GM12878 (cell line): ENCODE measurements at regions not wholly inside any gene's neighbourhood (a gene's known extent, or its start where the extent isn't known, plus 50 kb on each side); places are given as distances from the start of the nearest gene placed in this dataset.
"Not testable (repeated sequence)": the region's sequence is repeated elsewhere in the genome, so short reads cannot be mapped to it uniquely, and the experiment has no call there.

ENCODE experiments used
- CREM ChIP-seq: IDR thresholded peaks from 2 replicates; pipeline ENCODE4 v1.6.1; 2014; ENCODE audit warnings: antibody characterized with exemption, low read depth
- CTCF ChIP-seq, 3 experiments: IDR thresholded peaks in 2 of 3; conservative IDR thresholded peaks in 1 of 3; 2 replicates each; pipeline ENCODE4 v1.5.1; 2011; ENCODE audit warnings: low read depth in 3 of 3, low read length in 3 of 3, mild to moderate bottlenecking in 3 of 3, control low read depth in 2 of 3, moderate library complexity in 2 of 3, inconsistent platforms in 1 of 3, mixed read lengths in 1 of 3; ENCODE audit not compliant: control insufficient read depth in 2 of 3, insufficient read depth in 1 of 3; ENCODE audit errors: extremely low read depth in 1 of 3
- ELK1 ChIP-seq: IDR thresholded peaks from 2 replicates; pipeline ENCODE4 v1.6.1; 2012; ENCODE audit warnings: low read depth, low read length, improper control_type of control experiment
- EZH2 ChIP-seq: IDR thresholded peaks from 2 replicates; pipeline ENCODE4 v1.6.1; 2012; ENCODE audit warnings: low read depth, mild to moderate bottlenecking, control low read depth, inconsistent platforms, low read length, borderline replicate concordance; ENCODE audit not compliant: control insufficient read depth
- FOXK2 ChIP-seq: fragments of 450-650 bp; IDR thresholded peaks from 2 replicates; pipeline ENCODE4 v1.6.1; 2017; ENCODE audit warnings: mild to moderate bottlenecking, moderate library complexity
- FOXM1 ChIP-seq: IDR thresholded peaks from 2 replicates; pipeline ENCODE4 v1.6.1; 2012; ENCODE audit warnings: low read depth, mild to moderate bottlenecking, inconsistent platforms, low read length, moderate library complexity
- JUND ChIP-seq: IDR thresholded peaks from 2 replicates; pipeline ENCODE4 v1.6.1; 2012; ENCODE audit warnings: low read depth, mild to moderate bottlenecking, low read length, improper control_type of control experiment, moderate library complexity
- MAX ChIP-seq: IDR thresholded peaks from 2 replicates; pipeline ENCODE4 v1.6.1; 2012; ENCODE audit warnings: low read depth, low read length, improper control_type of control experiment
- PBX3 ChIP-seq: IDR thresholded peaks from 2 replicates; pipeline ENCODE4 v1.6.1; 2011; ENCODE audit warnings: mild to moderate bottlenecking, low read depth, low read length, moderate library complexity; ENCODE audit not compliant: insufficient replicate concordance
- RAD21 ChIP-seq: IDR thresholded peaks from 2 replicates; pipeline ENCODE4 v1.6.1; 2011; ENCODE audit warnings: mild to moderate bottlenecking, low read depth, low read length, moderate library complexity; ENCODE audit not compliant: insufficient read depth
- SIN3A ChIP-seq: IDR thresholded peaks from 2 replicates; pipeline ENCODE4 v1.6.1; 2012; ENCODE audit warnings: low read depth, low read length, improper control_type of control experiment
- SUZ12 ChIP-seq: fragments of 200-600 bp; sonication (generic); IDR thresholded peaks from one replicate; pipeline ENCODE4 v1.6.1; 2018; ENCODE audit warnings: antibody characterized with exemption, mild to moderate bottlenecking; ENCODE audit not compliant: unreplicated experiment
- TAF1 ChIP-seq: IDR thresholded peaks from 2 replicates; pipeline ENCODE4 v1.6.1; 2011; ENCODE audit warnings: mild to moderate bottlenecking, low read depth, low read length, borderline replicate concordance
- TCF12 ChIP-seq: IDR thresholded peaks from 2 replicates; pipeline ENCODE4 v1.6.1; 2011; ENCODE audit warnings: low read depth, mild to moderate bottlenecking, low read length

- TF ChIP-seq ELK1; SUZ12; PBX3; JUND; CREM; MAX; TAF1; SIN3A; FOXK2; RAD21; CTCF (IDR thresholded peaks at IDR 0.05 in 2 of 3, conservative IDR thresholded peaks at IDR 0.05 in 1 of 3; ENCODE audit: control insufficient read depth in 2 of 3, extremely low read depth in 1 of 3, insufficient read depth in 1 of 3, low read depth in 3 of 3, low read length in 3 of 3); TCF12; FOXM1; EZH2: not testable (repeated sequence)
Observed at GRCh38 chr19:23550102-23550501, 136.9 kb downstream of the ZNF675 start.
